ENCODE measurements at regions not wholly inside any gene's neighbourhood (a gene's known extent, or its start where the extent isn't known, plus 50 kb on each side); places are given as distances from the start of the nearest gene placed in this dataset.

DNA sequence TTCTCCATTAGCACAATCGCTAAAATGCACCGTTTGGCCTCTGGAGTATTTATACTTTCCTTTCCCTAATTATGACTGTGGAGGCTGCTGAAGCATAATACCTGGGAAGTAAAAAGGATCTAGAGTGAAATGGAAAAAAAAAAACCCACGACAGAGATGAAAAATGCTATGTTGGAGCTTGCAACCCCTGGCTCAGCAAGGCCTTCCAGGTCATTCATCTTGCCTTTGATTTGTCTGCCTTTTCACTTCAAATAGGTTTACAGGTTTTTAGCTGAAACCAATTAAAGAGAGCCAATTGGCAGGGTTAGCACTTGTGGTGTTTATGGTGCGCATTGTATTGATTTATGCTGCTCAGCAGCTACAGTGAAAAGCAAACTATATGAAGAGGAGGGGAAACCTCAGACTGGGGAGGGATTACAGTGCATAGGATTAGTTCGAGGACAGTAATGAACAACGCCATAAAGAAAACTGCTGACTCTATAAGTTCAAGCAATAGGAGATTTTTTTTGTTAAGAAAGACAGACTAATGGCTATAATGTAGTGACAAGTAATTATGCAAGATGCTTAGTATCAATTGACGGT is 347.9 kb downstream of the MEIS1 start:
- DNase-seq (ENCODE audit: low read depth in 3 of 3, low spot score in 2 of 3): no peak

DNA sequence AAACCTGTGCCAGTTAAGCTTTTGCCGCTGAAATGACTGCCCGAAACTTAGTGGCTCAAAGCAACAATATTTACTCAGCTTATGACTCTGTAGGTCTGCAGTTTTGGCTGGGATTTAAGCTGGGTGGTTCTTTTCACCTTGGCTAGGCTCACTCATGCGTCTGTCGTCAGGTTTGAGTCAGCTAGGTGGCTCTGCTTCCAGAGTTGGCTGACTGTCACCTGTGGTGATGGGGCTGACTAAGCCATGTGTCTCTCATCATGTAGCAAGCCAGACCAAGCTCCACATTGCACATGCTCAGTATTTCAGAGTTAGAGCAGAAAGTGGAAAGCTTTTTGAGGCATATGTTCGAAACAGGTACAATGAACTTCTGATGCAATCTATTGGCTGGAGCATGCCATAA is 354.8 kb downstream of the MEIS1 start:
- no peak for DNase-seq (ENCODE audit: low read depth in 3 of 3, low spot score in 2 of 3)

DNA sequence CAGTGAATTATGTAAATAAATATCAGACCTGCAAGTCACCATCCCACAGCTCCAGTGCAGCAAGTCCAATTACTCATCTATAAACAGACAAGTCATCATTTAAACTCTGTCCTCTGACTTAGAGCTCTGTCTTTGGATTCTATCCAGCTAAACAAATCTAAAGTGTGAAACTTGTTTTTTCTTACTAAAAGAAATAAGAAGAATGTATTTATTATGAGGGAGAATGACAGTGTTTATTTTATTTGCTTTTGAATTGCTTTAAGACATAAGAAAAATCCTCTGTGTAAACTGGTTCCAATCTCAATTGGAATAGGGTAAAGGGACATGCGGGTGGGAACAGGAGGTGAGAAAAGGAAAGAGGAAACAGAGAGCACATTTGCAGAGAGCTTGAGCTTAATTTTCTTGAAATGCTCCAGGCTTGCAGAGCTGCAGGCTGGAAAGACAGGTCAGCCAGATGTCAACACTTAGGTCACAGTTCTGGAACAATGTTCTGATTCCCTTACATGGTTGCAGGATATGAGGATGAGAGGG is 355.8 kb downstream of the MEIS1 start:
- DNase-seq (ENCODE audit: low read depth in 3 of 3, low spot score in 2 of 3): no peak

DNA sequence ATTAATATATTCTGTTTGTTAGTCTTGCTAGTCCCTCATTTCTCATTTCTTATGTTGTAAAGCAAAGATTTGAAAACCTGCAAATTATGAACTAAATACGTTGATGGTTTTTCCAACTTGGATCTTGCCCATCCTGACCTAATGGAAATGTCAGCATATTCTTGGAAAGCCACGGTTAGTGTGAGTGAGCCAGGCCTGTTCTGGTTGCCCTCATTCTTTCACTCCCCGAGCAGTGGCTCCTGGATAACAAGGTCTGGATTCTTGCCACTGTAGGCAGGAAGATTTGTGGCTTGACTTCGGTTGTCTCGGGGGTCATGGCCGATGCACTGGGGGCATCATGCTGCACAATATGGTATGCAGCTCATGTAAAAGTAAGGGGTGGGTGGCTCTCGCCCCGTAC is 359.1 kb downstream of the MEIS1 start:
- DNase-seq (ENCODE audit: low read depth in 3 of 3, low spot score in 2 of 3): no peak

DNA sequence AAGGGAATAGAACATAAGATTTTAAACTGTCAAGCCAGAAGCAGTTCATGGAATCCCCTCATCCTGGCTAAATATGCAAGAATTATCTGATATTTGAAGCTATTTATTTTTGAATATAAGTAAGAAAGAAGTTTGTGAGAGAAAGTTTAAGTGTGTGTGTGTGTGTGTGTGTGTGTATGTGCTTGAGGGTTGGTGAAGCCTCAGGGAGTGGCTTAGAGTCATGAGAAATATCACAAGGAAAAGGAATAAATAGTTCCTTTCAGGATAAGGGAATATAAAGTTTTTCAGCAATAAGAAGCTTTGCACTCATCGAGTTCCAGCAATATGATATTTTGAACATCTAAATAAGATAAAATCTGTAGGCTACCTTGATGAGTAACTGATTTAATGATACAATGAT is 359.6 kb downstream of the MEIS1 start:
- no peak for DNase-seq (ENCODE audit: low read depth in 3 of 3, low spot score in 2 of 3)

DNA sequence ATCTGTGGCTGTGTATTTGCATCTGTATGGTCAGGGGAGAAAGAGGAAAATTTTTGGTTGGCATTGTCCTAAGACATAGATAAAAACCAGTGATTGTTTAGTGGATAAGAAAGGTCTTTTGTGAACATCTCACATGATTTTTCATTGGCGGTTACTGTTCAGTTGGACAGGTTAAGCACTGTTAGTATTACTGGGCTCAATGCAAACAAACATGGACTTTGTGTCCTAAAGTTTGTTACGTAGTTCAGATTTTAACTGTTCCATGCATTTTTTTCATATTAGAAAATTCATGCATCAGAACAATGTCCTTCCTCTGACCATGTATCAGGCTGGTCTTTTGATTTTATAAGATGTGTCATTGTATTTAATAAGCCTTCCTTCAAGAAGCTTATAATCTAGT is 368.0 kb downstream of the MEIS1 start:
- DNase-seq (ENCODE audit: low read depth in 3 of 3, low spot score in 2 of 3): no peak

DNA sequence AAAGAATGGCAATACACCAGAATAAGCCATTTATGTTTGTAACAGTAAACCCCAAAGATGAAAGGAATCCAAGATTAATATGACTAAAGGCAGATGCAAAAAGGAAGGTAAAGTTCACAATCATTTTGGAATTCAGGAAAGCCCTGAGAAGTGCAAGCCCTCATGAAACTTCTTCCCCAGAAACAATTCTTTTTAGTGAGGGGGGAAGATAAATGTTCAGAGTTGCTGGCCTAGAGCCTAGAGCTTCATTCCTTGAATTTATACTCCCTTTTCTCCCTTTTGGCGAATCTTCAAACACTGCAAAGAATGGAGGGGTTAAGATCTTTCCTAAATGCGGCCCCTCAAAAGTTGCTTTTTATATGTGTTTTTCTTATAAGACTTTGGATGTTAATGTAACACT is 368.8 kb downstream of the MEIS1 start:
- peak; percentile 52 to 71 (median 61) for DNase-seq (ENCODE audit: low read depth in 3 of 3, low spot score in 2 of 3)

DNA sequence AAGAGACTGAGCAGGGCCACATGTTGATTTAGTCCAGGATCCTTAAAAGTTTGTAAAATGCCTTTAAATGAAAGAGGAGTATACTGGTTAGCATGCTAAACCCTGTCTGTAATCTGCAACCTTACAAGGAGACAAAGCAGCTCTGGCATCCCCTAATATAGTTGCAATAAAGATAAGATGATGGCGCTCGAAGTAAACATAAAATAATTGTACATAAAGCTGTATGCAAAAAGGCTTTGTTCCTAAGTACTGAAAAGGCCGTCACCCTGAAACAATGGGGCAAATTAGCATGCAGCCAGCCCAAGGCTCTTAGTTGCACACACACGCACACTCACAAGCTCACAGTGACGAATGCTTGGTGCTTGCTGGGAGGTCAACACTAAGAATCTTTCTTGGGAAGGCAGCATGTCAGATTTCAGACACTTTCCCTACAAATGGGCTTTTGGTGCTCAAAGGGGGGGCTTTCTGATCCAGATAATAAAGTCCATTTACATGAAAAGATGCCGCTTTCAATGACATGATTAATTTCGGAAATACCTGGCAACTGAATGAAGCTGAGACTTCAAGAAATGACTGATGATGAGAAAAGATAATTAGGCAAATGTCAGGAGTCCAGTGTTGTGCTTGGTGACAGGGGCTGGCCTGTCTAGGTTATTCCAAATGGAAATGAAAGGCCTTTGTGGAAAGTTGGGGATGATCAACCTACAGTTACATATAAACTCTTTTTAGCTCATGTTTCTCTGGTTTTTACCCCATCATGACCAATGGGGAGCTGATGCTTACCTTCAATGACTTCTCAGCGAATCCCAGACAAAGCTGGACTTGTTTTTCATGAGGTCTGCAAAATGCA is 370.3 kb downstream of the MEIS1 start:
- no peak for DNase-seq (ENCODE audit: low read depth in 3 of 3, low spot score in 2 of 3)

DNA sequence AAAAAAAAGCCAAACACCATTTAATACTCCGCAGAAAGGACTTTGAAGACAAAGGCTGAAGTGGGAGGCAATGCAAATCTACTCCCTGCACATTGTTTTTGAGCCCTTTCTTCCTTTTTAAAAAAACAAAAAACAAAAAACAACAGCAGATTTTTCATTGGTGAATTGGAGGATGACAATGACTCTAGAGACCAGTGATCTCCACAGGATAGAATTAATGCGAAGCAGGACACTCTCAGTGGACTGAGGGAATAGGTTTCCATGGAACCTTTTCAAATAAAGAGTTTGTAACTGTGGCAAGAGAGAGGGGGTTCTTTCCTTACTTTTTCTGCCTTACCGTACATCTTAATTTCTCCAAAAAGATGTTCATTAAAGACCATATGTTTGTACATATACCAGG is 371.0 kb downstream of the MEIS1 start:
- DNase-seq (ENCODE audit: low read depth in 3 of 3, low spot score in 2 of 3): no peak

DNA sequence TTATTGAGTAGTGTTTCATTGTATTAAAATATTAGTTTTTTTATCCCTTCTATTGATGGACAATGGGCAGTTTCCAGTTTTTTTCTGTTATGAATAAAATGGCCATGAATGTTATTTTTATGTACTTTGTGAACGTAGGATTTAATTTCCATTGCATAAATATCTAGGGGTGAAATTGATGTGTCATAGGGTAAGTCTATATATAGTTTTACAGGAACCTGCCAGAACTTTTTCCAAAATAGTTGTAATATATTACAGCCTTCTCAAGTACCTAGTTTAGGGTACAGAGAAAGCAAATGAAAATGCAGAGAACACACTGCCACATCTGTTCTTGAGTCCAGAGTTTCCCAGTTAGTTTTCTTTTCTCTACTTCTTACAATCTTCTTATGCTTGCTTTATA is 378.6 kb downstream of the MEIS1 start:
- no peak for DNase-seq (ENCODE audit: low read depth in 3 of 3, low spot score in 2 of 3)

DNA sequence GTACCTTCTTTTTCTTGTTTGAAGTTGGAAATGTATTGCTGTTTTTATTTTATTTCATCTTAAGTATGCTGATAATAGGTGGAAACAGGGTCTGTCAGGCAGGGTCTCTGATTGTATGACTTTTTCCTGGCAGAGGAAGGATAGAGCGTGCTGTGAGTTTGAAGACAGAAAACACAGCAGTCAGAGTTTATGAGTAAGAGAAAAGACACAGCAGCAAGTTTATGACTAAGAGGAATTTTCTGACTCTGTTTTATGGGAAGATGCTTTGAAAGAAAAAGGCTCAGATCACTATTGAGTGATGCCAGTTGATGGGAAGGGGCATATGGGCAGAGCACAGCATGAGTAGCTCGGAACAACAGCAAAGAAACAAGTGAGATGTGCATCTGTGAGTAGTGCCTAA is 379.1 kb downstream of the MEIS1 start:
- no peak for DNase-seq (ENCODE audit: low read depth in 3 of 3, low spot score in 2 of 3)

DNA sequence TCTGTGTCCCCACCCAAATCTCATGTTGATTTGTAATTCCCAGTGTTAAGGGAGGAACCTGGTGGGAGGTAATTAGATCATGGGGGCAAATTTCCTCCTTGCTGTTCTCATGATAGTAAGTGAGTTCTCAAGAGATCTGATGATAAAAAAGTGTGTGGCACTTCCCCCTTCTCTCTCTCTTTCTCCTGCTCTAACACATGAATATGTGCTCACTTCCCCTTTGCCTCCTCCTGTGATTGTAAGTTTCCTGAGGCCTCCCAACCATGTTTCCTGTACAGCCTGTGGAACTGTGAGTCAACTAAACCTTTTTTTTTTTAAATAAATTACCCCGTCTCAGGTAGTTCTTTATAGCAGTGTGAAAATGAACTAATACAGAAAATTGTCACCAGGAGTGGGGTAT is 380.0 kb downstream of the MEIS1 start:
- DNase-seq (ENCODE audit: low read depth in 3 of 3, low spot score in 2 of 3): no peak

DNA sequence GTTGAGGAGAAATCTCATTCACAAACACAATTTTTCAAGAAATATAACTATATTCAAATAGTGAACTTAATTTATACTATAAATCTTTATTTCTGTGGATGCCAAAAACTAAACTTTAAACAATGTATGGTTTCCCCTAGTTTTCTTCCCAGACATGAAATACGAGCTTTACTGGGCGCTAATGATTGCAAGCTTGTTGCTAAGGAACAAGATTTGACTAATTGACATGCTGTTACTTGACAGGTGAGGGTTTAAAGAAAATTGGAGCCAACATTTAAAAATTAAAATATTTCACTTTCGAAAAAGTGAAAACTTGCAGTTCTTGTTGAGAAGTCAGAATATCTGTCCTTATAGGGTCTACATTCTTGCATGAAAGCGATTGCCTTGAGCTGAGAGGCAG is 381.0 kb downstream of the MEIS1 start:
- no peak for DNase-seq (ENCODE audit: low read depth in 3 of 3, low spot score in 2 of 3)

DNA sequence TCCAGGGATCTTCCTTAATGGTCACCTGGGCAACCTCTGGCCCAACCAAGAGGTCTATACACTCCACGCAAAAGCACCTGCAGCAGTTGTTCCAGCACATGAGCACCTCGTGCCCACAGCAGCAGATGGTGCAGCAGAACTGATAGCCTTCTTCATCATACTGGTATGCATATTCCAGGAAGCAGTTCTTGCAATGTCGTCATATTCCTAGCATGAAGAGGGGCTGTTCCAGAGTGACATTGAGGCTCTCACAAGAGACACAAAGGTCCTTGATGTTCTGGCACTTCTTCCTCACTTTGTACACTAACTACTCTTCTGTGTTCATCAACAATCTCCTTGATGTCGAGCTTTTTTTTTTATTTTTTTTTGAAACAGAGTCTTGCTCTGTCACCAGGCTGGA is 386.2 kb downstream of the MEIS1 start:
- no peak for DNase-seq (ENCODE audit: low read depth in 3 of 3, low spot score in 2 of 3)

DNA sequence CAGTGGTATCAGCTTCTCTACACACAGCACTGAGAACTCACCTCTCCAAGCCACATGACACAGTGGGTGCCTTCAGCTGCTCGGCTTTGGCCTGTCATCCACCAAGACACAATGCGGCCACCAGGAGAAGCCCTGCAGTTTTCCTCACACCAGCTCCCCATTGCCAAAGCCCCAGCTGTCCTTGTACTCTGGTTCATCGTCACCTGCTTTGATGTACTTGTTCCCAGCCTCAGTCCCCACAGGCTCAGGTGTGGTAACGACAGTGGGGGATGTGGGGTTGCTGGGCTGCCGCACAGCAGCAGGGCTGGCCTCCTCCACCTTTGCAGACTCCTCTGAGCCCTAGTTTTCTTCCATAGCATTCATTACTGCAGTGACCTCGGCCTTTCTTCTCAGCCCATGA is 387.3 kb downstream of the MEIS1 start:
- DNase-seq (ENCODE audit: low read depth in 3 of 3, low spot score in 2 of 3): no peak

DNA sequence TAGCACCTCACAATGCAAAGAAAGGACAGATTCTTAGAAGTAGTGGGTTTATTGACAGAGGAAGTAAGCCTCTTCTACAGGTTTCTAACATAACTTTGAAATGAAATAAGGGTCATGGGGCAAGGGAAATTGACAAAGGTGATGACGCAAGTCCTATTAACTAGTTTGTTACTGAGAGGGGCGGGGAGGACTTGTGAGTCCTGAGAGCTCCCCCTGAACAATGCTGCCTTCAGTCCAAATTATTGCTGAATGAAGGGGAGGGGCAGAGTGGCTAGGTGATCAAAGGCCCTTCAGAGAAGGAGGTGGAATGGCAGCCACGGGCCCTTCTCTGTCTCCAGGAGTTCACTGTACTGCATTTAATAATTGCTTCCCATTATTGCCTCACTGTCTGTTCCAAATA is 390.0 kb downstream of the MEIS1 start:
- no peak for DNase-seq (ENCODE audit: low read depth in 3 of 3, low spot score in 2 of 3)

DNA sequence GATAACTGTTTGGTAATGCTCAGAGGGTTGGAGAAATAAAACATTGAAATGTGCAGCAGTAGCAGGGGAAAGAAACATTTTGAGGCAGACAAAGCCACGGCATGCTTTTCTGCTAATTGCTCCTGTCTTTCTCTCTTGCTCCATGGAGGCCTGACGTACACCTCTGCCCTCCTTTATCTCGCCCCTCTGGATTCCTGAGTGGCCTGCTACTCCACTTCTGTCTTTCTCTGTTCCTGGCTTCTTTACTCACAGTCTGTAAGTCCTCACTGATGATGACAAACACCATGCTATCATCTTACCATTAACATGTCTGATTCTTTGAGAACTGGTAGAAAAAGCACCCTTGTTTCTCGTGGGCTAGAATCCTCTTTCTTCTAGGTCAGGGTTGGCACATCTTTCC is 392.9 kb downstream of the MEIS1 start:
- DNase-seq (ENCODE audit: low read depth in 3 of 3, low spot score in 2 of 3): no peak

DNA sequence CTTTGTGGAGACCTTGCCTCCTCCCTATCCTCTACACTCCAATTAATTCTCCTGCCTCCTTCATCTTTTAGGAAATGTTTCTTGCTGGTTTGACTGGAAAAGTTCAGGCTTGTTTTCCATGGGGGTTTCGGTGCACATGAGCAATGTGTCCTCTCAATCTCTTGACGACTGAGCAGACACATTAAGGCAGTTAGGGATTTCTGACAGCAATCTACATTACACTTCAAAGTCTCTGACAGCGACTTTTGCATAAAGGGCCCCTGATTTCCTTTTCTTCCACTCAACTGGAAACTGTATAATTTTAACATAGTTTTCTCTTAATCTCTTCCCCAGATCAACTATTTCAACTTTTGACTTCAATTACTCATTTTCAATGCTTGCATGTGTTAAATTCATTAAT is 394.0 kb downstream of the MEIS1 start:
- DNase-seq (ENCODE audit: low read depth in 3 of 3, low spot score in 2 of 3): no peak

DNA sequence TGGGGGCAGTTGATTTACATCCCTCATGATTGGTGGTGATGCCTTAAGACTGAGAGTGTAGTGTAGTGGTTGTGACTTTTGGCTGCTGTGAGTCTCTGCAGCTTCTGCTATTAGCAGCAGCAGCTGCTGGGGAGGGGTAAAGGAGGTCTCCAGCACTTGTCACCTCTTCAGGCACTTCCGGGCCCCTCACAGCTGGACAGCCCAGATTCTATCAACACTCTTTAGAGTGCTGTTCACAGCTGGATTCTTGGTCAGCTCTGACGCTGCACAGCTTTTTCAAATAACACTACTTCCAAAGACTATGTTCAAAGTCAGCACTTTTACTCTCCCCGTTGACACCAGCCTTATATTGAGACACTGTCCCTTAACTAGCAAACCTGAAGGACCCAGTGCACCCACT is 396.0 kb downstream of the MEIS1 start:
- DNase-seq (ENCODE audit: low read depth in 3 of 3, low spot score in 2 of 3): no peak

DNA sequence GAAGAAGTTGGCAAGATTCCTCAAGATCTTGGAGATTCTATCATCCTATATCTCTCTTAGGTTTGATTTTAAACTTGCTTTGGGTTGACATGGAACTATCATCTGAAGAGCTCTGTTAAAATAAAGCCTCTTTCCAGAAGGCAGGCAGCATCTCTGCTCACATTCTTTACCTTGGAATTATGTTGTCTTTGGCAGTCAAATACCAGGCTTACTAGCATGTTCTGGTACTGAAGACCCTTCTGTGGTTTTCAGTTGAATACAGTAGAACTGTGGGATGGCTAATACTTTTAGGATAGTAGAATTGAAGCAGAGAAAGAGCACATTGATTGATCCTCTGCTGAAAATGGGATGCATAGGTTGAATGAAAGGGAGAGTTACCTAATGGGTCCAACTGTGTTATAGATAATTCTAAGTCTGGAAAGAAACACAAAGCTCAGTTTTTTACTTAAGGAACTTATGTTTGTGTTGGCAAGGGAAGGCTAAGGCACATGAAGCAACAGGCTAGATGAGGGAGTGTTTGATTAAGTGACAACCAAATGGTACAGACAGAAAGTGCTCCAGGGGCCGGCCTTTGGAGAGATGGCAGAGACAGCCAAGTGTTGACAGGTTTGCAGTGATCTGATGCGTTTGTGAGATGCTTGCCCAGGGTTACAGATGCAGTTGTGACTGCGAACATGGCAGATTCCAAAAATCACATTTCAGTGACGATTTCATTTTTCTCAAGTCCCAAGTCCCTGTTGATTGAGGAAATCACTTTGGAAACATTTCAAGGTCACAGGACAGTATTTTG is 397.9 kb downstream of the MEIS1 start:
- no peak for DNase-seq (ENCODE audit: low read depth in 3 of 3, low spot score in 2 of 3)

DNA sequence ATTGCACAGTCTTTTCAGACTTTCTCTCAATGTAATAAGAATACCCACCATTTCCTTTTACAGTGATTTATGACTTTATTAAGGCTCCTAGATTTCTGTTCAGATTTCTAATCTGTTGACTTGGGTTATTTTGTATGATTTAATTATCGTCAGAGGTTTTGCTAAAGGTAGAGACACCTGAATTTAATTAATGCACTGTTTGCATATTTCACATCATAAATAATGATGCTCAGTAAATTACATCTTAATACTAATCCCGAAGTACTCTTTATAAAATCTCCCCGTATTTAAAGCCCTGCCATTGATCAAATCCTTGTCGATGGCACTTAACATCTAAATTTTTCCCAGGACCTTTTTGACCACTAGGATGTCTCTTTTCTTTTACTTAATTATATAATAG is 399.9 kb downstream of the MEIS1 start:
- DNase-seq (ENCODE audit: low read depth in 3 of 3, low spot score in 2 of 3): no peak

DNA sequence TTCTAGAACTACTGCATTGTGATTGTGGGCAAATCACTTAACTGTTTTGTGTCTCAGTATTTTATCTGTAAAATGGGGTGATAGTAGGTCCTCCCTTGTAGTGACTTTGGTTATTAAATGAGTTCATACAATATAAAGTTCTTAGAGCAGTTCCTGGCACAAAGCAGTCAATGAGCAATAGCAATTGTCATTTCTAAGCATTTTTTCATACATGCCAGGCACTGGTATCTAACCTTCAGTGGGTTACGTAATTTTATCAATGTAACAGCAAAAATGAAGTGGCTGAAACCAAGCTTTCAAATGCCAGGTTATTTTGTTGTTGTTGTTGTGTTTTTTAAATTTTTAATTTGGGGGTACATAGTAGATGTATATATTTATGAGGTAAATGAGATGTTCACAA is 401.9 kb downstream of the MEIS1 start:
- no peak for DNase-seq (ENCODE audit: low read depth in 3 of 3, low spot score in 2 of 3)
